OCI-LY7 (cell line): ENCODE measurements at regions not wholly inside any gene's neighbourhood (a gene's known extent, or its start where the extent isn't known, plus 50 kb on each side); places are given as distances from the start of the nearest gene placed in this dataset.

Experiments used
- EZH2phosphoT487 ChIP-seq: fragments of 200-600 bp; sonication (generic); IDR thresholded peaks from 2 replicates; pipeline ENCODE4 v1.6.1; 2018; ENCODE audit warnings: low read depth, borderline replicate concordance, mild to moderate bottlenecking, mixed run types, antibody characterized with exemption, low read length, moderate library complexity, mixed read lengths
- TF ChIP-seq, protein P1 (sequence below): fragments of 200-600 bp; sonication (generic); conservative IDR thresholded peaks from 2 replicates; pipeline ENCODE4 v1.5.1; 2014; ENCODE audit warnings: mild to moderate bottlenecking, antibody characterized with exemption, low read length, moderate library complexity, mixed read lengths

DNA sequence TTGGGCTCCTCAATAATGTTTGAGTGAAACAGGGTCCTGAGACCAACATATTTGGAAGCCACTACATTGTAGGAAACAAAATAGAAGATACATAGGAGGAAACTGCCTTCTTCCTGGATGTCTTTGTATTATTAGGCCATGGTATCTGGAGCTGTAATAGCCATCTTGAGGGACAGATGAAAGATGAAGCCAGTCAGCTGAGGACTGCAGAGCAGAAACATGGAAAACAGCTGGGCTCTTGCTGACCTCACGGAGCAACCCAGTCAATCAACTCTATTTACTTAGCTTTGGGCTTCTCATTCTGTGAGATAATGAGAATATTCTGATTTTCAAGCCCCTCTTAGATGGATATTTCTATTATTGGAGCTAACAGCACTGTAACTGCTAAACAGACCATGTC lies 962.4 kb downstream of the BCL11B start:
- TF ChIP-seq, protein P1, sequence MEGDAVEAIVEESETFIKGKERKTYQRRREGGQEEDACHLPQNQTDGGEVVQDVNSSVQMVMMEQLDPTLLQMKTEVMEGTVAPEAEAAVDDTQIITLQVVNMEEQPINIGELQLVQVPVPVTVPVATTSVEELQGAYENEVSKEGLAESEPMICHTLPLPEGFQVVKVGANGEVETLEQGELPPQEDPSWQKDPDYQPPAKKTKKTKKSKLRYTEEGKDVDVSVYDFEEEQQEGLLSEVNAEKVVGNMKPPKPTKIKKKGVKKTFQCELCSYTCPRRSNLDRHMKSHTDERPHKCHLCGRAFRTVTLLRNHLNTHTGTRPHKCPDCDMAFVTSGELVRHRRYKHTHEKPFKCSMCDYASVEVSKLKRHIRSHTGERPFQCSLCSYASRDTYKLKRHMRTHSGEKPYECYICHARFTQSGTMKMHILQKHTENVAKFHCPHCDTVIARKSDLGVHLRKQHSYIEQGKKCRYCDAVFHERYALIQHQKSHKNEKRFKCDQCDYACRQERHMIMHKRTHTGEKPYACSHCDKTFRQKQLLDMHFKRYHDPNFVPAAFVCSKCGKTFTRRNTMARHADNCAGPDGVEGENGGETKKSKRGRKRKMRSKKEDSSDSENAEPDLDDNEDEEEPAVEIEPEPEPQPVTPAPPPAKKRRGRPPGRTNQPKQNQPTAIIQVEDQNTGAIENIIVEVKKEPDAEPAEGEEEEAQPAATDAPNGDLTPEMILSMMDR, result no peak
- TF ChIP-seq EZH2phosphoT487, result no peak
